ENCODE measurements at regions not wholly inside any gene's neighbourhood (a gene's known extent, or its start where the extent isn't known, plus 50 kb on each side); places are given as distances from the start of the nearest gene placed in this dataset.
"Not testable (repeated sequence)": the region's sequence is repeated elsewhere in the genome, so short reads cannot be mapped to it uniquely, and the experiment has no call there.

- peak in 1 of 4 donors; percentile 35 for DNase-seq
Observed at GRCh38 chr12:72207486-72208409, 64.4 kb upstream of the TRHDE start.

GRCh38 chr12:72209086-72209485, 63.1 kb upstream of the TRHDE start:
- Histone ChIP-seq H3K4me1 (no peaks in the 10 kb centered on the region), H3K27ac (no peak overlapping the region), H3K9me3 (no peaks in the 10 kb centered on the region), H3K36me3 (no peaks in the 10 kb centered on the region), H3K27me3 (no peaks in the 10 kb centered on the region), H3K4me3 (no peak overlapping the region)
- TF ChIP-seq, protein P1, sequence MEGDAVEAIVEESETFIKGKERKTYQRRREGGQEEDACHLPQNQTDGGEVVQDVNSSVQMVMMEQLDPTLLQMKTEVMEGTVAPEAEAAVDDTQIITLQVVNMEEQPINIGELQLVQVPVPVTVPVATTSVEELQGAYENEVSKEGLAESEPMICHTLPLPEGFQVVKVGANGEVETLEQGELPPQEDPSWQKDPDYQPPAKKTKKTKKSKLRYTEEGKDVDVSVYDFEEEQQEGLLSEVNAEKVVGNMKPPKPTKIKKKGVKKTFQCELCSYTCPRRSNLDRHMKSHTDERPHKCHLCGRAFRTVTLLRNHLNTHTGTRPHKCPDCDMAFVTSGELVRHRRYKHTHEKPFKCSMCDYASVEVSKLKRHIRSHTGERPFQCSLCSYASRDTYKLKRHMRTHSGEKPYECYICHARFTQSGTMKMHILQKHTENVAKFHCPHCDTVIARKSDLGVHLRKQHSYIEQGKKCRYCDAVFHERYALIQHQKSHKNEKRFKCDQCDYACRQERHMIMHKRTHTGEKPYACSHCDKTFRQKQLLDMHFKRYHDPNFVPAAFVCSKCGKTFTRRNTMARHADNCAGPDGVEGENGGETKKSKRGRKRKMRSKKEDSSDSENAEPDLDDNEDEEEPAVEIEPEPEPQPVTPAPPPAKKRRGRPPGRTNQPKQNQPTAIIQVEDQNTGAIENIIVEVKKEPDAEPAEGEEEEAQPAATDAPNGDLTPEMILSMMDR (IDR thresholded peaks at IDR 0.05), result no peak
- intact Hi-C loops (cut with DNase I), result no loop called here
- no peak for ATAC-seq
- DNase-seq, result no peak

More at GRCh38 chr12:72207486-72208409, 64.4 kb upstream of the TRHDE start:
- Histone ChIP-seq H3K27ac (no peak overlapping the region), H3K4me3 (no peak overlapping the region), H3K27me3 (no peaks in the 10 kb centered on the region), H3K36me3 (no peaks in the 10 kb centered on the region), H3K4me1 (no peaks in the 10 kb centered on the region), H3K9me3 (no peaks in the 10 kb centered on the region)
- TF ChIP-seq, protein P1 (IDR thresholded peaks at IDR 0.05), result no peak
- intact Hi-C loops (cut with DNase I), result no loop called here
- no peak for ATAC-seq

DNA sequence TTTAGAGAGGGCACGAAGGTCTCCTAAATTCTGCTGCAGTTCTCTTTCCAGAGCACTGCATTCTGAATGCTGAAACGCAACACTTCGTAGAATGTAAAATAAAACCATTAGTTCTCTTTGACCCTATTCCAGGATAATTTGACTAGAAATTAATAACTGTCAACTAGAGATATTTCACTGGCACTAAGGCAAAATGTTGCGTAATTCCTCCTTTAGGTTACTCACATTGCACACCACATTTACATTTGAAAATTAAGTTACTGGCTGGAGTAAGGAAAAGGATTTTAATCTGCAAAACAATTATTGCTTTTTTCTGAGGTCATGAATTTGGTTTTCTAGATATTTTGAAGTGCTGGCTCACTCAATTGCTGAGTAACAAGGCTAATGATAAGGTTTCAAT, 58.0 kb upstream of the TRHDE start:
- no peaks in the 10 kb centered on the region for H3K27me3 ChIP-seq
- no peak overlapping the region for H3K27ac ChIP-seq
- intact Hi-C loops (cut with DNase I), result no loop called here
- H3K36me3 ChIP-seq, result no peaks in the 10 kb centered on the region
- H3K4me1 ChIP-seq, result no peaks in the 10 kb centered on the region
- TF ChIP-seq, protein P1 (IDR thresholded peaks at IDR 0.05), result no peak
- peak in 2 of 4 donors; percentile 15 to 22 for DNase-seq
- no peak overlapping the region for H3K4me3 ChIP-seq
- ATAC-seq, result no peak
- H3K9me3 ChIP-seq, result no peaks in the 10 kb centered on the region

DNA sequence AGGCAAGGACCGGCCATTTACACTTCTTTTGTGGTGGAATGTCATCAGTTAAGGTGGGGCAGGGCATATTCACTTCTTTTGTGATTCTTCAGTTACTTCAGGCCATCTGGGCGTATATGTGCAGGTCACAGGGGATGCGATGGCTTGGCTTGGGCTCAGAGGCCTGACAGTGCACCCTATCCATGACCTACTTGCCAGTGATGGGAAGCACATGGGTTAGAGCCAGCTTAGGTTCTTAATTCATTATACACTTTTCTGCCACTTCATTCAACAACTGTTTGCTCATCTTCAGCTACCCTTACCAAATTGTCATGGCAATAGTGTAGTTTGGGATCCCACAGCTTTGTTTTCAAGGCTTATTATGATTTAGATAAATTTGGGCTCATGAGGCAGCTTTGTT, 56.9 kb upstream of the TRHDE start:
- H3K36me3 ChIP-seq; H3K27me3 ChIP-seq; DNase-seq; ATAC-seq; H3K9me3 ChIP-seq; H3K27ac ChIP-seq; H3K4me1 ChIP-seq; H3K4me3 ChIP-seq; intact Hi-C loops (cut with DNase I): not testable (repeated sequence)

DNA sequence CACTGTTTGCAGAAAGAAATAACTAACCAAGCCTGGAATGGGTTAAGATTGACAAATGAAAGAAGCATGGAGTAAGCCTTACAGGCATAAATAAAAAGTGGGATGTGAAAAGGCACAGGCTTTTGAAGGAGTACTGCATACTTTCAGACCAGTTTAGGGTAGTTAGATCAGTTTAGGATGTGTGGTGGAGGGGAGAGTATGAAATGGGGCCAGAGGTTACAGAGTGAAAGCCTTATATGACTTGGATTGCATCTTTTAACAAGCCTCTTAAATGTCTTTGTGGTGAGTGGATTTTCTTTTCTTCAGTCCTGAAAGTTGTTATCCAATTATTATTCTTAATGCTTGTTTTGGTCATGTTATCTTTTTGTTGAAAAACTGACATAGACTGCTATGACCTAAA, 52.2 kb upstream of the TRHDE start:
- ATAC-seq (no peak), DNase-seq (no peak)
- H3K4me3 ChIP-seq, result no peak overlapping the region
- no peak overlapping the region for H3K27ac ChIP-seq
- TF ChIP-seq, protein P1 (IDR thresholded peaks at IDR 0.05), result no peak
- intact Hi-C loops (cut with DNase I), result no loop called here
- H3K4me1 ChIP-seq, result no peaks in the 10 kb centered on the region
- no peaks in the 10 kb centered on the region for H3K9me3 ChIP-seq
- no peaks in the 10 kb centered on the region for H3K27me3 ChIP-seq
- no peaks in the 10 kb centered on the region for H3K36me3 ChIP-seq

Measured in left lung (tissue), 4 donors.